Esophagus squamous epithelium (tissue), 4 donors: ENCODE measurements at regions not wholly inside any gene's neighbourhood (a gene's known extent, or its start where the extent isn't known, plus 50 kb on each side); places are given as distances from the start of the nearest gene placed in this dataset.

Experiments
- POLR2A ChIP-seq, 4 donors: fragments of 450-650 bp; IDR thresholded peaks; one replicate each; pipeline ENCODE4 v1.6.1; 2017; ENCODE audit warnings: antibody characterized with exemption in 4 of 4, mild to moderate bottlenecking in 4 of 4, moderate library complexity in 3 of 4
- TF ChIP-seq, protein P1 (sequence below), 6 experiments: fragments of 450-650 bp in 4 of 6; fragments of 200-600 bp in 2 of 6; sonication (generic) in 2 of 6; IDR thresholded peaks; one replicate each; pipeline ENCODE4 v1.5.1; 2016 to 2019; ENCODE audit warnings: antibody characterized with exemption in 6 of 6, mild to moderate bottlenecking in 4 of 6, moderate library complexity in 4 of 6

DNA sequence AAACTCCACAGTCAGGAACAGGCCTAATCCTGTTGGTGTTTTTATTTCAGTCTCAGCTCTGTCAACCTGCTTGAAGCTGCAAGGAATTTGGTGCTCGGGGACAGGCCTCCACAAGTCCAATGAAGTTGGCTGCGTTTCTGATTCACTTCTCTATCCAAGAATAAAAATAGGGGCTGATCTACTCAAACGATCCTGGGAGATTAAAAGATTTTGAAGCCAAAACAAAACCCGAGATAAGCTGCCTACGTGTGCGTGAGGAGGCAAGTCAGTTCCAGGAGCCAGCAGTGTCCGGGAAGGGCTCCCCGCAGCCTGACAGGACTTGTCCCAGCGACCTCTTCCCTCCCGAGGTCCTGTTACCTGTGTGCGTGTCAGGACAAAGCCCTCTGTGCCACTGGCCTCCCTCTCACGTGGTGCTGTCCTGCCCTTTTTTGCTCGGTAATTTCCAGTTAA lies 98.0 kb downstream of the ETS2 start:
- TF ChIP-seq, protein P1, sequence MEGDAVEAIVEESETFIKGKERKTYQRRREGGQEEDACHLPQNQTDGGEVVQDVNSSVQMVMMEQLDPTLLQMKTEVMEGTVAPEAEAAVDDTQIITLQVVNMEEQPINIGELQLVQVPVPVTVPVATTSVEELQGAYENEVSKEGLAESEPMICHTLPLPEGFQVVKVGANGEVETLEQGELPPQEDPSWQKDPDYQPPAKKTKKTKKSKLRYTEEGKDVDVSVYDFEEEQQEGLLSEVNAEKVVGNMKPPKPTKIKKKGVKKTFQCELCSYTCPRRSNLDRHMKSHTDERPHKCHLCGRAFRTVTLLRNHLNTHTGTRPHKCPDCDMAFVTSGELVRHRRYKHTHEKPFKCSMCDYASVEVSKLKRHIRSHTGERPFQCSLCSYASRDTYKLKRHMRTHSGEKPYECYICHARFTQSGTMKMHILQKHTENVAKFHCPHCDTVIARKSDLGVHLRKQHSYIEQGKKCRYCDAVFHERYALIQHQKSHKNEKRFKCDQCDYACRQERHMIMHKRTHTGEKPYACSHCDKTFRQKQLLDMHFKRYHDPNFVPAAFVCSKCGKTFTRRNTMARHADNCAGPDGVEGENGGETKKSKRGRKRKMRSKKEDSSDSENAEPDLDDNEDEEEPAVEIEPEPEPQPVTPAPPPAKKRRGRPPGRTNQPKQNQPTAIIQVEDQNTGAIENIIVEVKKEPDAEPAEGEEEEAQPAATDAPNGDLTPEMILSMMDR (IDR thresholded peaks at IDR 0.05), result no peak
- peak in 1 of 4 donors; percentile 2 for TF ChIP-seq POLR2A (IDR thresholded peaks at IDR 0.05)
